GM21723 (cell line): ENCODE measurements at regions not wholly inside any gene's neighbourhood (a gene's known extent, or its start where the extent isn't known, plus 50 kb on each side); places are given as distances from the start of the nearest gene placed in this dataset.

Source experiments
- ATAC-seq: cut with Tn5 transposase; IDR thresholded peaks from one replicate; pipeline ENCODE4 v1.9.1; 2021; ENCODE audit warnings: mild to moderate bottlenecking, moderate library complexity; ENCODE audit not compliant: unreplicated experiment

DNA sequence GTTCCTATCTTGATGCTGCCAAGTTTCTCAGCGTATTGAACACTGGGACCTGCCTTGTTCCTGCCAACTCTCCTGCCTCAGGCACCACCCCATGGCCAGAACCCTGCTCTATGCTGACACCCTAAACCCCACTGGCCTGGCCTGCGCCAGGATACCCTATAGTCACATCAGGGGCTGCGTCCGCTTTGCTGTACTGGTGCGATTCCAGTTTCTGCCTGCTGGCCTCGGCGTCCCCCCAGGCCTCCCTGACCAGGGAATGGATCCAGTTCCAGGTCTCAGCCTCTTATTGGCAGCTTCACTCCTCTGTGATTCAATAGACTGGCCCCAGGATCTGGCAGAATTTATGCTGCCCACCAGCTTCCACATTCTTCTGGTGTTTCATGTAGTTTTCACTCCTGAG, 55.0 kb downstream of the GPR6 start:
- ATAC-seq, result no peak

DNA sequence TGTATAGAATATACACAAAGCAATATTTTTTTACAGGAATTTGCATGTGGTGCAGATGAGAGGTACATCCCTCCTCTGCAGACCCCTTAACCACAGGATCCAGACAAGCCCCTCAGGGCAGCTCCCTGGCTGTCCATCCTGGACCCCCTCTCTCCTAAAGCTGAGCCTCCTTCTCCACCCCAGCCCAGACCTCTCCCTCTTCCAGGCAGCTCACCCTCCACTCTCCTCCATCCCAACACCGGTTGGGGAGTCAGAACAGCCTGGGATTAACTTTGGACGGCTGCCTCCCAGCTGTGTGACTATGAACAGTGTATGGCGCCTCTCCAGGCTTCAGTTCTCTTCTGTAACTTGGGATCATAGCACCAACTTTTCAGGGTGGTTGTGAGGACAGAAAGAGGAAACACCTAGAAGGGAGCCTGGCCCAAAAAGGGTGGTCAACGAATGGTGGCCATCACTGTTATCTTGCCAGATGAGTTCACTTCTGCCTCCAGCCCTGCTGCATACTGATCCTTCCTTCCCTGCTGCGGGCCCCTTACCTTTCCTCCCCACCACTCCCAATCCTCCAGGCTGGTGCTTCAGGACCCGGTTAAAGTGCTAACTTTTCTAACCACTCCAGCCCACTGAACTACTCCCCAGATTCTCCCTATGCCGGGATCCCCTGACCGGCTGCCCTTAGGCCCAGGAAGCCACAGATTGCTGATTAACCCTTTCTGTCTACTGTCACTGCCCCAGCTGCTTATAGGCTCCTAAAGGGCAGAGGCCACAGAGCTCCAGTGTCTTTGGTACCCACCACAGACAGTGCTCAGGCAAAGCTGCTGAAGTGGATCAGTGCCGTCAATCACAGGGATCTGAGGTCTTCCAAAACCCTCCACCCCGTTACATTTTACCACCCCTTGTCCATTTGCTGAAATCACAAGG, 55.9 kb downstream of the GPR6 start:
- no peak for ATAC-seq

DNA sequence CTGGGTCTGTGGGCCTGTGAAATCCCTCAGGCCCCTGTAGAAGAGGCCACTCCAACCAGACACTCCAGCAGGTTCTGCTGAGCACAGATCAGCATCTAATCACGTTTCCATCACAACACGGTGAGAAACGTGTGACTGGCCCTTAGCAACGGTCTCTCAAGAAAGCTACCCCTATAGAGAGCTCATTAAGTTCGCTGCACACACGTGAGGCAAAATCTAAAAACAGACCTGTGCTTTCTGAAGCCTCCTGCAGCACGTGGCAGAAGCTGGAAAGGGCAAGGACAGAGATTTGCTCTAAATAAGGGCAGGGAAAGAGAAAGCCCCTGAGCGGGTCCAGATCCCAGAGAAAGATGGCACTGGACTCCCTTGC, 56.5 kb downstream of the GPR6 start:
- ATAC-seq, result no peak

DNA sequence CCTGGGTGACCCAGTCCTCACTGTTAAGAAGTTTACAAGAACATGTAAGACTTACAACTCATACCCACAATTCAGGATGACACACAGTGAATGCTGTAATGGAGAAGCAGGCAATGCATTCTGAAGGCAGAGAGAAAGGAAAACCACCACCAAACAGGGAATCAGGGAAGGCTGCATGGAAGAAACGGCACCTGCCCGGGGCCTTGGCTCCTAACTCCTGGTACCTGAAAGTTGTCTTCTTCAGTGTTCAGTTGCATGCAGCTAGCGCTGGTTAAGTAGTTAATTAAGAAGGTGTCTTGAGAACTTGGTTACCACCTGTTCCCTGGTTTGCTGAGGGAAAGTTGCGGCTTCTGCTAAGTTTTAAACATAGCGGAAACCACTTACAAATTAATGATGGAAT, 57.2 kb downstream of the GPR6 start:
- no peak for ATAC-seq

GRCh38 chr6:110036408-110037302, 58.5 kb downstream of the GPR6 start:
- no peak for ATAC-seq

GRCh38 chr6:110037726-110038295, 59.7 kb downstream of the GPR6 start:
- ATAC-seq, result no peak

DNA sequence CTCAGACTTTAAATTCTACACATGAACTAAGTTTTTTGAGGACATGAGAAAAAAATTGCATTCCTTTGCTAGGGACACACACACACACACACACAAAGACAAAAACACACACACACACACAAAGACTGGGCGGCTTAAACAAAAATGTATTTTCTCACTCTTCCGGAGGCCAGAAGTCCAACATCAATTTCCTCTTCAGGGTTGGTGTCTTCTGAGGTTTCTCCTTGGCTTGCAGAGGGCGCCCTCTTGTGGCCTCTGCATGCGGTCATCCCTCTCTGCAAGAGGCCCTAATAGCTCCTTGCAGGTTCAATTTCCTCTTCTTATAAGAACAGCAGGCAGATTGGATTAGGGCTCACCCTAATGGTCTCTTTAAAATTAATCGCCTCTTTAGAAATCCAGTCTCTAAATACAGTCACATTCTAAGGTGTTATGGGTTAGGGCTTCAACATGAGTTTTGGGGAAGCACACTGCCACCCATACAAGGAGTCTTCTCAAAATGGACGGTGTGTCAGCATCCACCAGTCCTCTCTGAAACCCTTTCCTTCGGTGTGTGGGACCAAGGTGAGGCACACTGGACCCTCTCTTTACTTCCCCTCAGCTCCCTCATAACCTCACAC, 61.4 kb downstream of the GPR6 start:
- ATAC-seq, result peak; percentile 88

- ATAC-seq, result peak; percentile 49
Measured at GRCh38 chr6:110039981-110040383, 61.9 kb downstream of the GPR6 start.

DNA sequence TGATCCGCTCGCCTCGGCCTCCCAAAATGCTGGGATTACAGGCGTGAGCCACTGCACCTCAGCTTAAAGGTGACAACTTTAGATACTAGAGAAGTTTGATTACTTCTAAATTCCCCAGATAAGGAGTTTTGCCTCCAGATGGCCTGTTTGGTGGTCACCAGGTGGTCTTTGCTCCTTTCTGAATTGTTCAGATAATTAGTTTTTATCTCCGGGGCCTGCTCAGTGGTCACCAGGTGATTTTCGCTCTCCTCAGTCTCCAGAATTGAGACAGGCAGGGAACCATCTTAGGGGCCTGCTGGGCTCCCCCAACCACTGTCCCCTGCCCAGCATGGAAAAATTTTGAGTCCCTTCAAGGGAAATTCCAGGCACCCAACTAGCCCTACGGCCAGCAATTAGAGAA, 62.6 kb downstream of the GPR6 start:
- no peak for ATAC-seq

DNA sequence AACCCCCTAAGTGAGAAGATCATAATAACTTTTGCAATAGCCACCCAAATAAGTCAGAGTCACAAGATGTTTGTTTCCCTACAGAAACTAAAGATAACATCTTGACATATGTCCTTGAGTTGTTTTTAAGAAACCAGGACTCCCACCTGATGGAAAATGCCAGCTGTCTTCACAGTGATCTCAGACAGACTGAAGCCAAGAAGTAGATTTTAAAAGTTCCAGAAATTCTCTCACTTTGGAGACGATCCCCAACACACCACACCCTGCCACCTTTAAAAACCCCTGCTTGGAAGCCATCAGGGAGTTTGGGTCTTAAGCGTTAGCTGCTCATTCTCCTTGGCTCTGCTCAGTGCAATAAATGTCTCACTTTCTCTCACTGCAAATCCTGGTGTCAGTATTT, 63.0 kb downstream of the GPR6 start:
- ATAC-seq, result no peak

- ATAC-seq, result no peak
Measured at GRCh38 chr6:110041830-110042229, 63.7 kb downstream of the GPR6 start.

GRCh38 chr6:110042670-110043296, 64.7 kb downstream of the GPR6 start:
- ATAC-seq, result no peak

GRCh38 chr6:110043366-110043994, 65.4 kb downstream of the GPR6 start:
- no peak for ATAC-seq

DNA sequence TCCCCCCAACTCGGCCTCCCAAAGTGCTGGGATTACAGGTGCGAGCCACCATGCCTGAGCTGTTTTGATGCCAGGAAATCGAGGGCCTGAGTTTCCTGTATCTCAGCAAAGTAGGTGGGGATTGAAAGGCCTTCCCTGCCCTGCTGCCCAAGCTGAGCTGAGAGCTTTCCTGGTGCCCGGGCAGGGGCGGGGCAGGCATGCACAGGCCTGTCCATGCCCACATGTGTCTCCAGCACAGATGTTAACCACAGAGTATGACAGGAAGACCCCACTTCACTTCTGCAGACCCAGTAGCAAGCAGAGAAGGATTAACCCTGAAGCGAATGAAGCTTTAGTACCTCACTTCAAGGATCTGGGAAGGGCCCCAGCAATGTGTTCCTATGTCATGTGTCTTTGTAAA, 66.0 kb downstream of the GPR6 start:
- ATAC-seq, result no peak

GRCh38 chr6:110044622-110045021, 66.5 kb downstream of the GPR6 start:
- ATAC-seq, result no peak

GRCh38 chr6:110048221-110048875, 70.2 kb downstream of the GPR6 start:
- ATAC-seq, result no peak

DNA sequence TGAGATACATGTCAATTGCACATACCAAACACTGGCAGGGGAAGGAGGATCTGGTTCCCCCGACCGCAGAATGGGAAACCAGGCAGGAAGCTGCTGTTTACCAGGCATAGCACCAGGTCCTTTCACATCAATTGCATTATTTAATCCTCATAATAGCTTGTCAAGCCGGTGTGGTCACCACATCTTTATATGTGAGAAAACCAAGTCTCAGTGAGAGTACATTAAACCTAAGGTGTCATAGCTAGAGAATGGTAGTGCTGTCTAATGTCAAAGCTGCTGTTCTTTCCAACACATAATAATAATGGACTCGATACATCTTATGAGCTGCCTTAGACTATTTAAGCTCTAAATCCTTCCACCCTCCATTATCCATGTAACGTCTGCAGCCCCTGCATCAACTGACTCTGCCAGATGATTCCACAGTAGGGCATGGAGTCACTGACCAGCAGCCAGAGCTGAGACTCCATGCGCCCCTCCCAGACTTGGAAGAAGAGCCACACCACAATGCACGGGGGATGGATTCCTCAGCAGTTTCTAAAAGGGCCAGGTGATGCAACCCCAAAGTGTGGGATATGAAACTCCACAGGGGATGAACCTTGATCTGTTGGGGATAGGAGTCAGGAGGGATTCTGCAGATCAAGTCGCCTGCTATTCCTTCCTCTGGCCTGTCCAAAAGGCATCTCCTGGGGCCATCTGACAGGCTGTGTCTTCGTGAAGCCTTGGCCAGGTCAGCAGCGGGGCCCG, 71.8 kb downstream of the GPR6 start:
- ATAC-seq, result no peak
